Tibial nerve (tissue), 4 donors: ENCODE measurements at regions not wholly inside any gene's neighbourhood (a gene's known extent, or its start where the extent isn't known, plus 50 kb on each side); places are given as distances from the start of the nearest gene placed in this dataset.
"Not testable (repeated sequence)": the region's sequence is repeated elsewhere in the genome, so short reads cannot be mapped to it uniquely, and the experiment has no call there.

ENCODE experiments used
- DNase-seq, 2 donors: peaks; one replicate each; pipeline ENCODE4 v3.0.0-alpha.2; 2019; ENCODE audit warnings: low spot score in 2 of 2
- H3K27ac ChIP-seq, 4 donors: fragments of 200-600 bp; sonication (generic) in 3 of 4; one replicate each; pipeline ENCODE4 v1.5.1; 2017 to 2019; ENCODE audit warnings: mild to moderate bottlenecking in 1 of 4
- H3K27me3 ChIP-seq, 2 donors: fragments of 200-600 bp; sonication (generic) in 1 of 2; one replicate each; pipeline versions ENCODE4 v1.5.1 to v1.6.0; 2017 to 2019
- H3K36me3 ChIP-seq, 3 donors: fragments of 200-600 bp; sonication (generic); one replicate each; pipeline ENCODE4 v1.5.1; 2018 to 2019
- H3K4me1 ChIP-seq, 4 donors: fragments of 200-600 bp; sonication (generic) in 3 of 4; one replicate each; pipeline ENCODE4 v1.5.1; 2017 to 2019
- H3K4me3 ChIP-seq, 4 donors: fragments of 200-600 bp; sonication (generic) in 3 of 4; one replicate each; pipeline ENCODE4 v1.5.1; 2017 to 2019; ENCODE audit warnings: mild to moderate bottlenecking in 1 of 4, moderate library complexity in 1 of 4
- H3K9me3 ChIP-seq, 4 donors: fragments of 200-600 bp; sonication (generic) in 3 of 4; one replicate each; pipeline ENCODE4 v1.5.1; 2017 to 2019
- CTCF ChIP-seq, 5 experiments: fragments of 200-600 bp in 3 of 5; fragments of 450-650 bp in 2 of 5; sonication (generic) in 3 of 5; IDR thresholded peaks; one replicate each; pipeline ENCODE4 v1.5.1; 2016 to 2019; ENCODE audit warnings: antibody characterized with exemption in 5 of 5, mild to moderate bottlenecking in 3 of 5, moderate library complexity in 2 of 5
- EP300 ChIP-seq, 2 donors: sonication (generic); formaldehyde crosslinking; IDR thresholded peaks; one replicate each; pipeline ENCODE4 v1.6.1; 2017; ENCODE audit warnings: antibody characterized with exemption in 2 of 2, mild to moderate bottlenecking in 1 of 2
- POLR2A ChIP-seq, 2 donors: fragments of 450-650 bp; IDR thresholded peaks; one replicate each; pipeline ENCODE4 v1.6.1; 2017; ENCODE audit warnings: antibody characterized with exemption in 2 of 2, mild to moderate bottlenecking in 2 of 2, moderate library complexity in 2 of 2
- WGBS, 2 donors: methylation state at CpG; one replicate each; pipeline ENCODE4 v1.1.5; 2018; 5-methylcytosine and 5-hydroxymethylcytosine counted together

DNA sequence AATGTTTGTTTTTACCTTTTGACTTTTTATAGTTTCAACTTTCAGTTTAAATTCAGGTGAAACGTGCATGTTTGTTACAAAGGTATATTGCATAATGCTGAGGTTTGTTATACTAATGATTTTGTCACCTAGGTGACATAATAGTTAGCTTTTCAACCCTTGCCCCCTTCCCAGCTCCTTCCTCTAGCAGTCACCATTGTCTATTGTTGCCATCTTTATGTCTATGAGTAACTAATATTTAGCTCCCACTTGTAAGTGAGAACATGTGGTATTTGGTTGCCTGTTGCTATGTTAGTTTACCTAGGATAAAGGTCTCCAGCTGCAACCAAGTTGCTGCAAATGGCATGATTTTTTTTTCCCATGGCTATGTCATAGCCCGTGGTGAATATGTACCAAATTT lies 322.3 kb upstream of the SETBP1 start:
- no peaks in the 10 kb centered on the region for H3K27me3 ChIP-seq
- no peak overlapping the region for H3K4me3 ChIP-seq
- no peak for DNase-seq
- no peak overlapping the region for H3K27ac ChIP-seq
- H3K36me3 ChIP-seq = no peaks in the 10 kb centered on the region
- 78 to 80% methylated on average over 2 of the region's 2 CpGs for WGBS, 2 donors
- no peak for TF ChIP-seq POLR2A (IDR thresholded peaks at IDR 0.05)
- TF ChIP-seq CTCF (IDR thresholded peaks at IDR 0.05) = no peak
- TF ChIP-seq EP300 (IDR thresholded peaks at IDR 0.05) = no peak
- no peaks in the 10 kb centered on the region for H3K4me1 ChIP-seq
- peaks cover 0 to 27% (median 0%) of the 10 kb centered on the region in 4 donors for H3K9me3 ChIP-seq

DNA sequence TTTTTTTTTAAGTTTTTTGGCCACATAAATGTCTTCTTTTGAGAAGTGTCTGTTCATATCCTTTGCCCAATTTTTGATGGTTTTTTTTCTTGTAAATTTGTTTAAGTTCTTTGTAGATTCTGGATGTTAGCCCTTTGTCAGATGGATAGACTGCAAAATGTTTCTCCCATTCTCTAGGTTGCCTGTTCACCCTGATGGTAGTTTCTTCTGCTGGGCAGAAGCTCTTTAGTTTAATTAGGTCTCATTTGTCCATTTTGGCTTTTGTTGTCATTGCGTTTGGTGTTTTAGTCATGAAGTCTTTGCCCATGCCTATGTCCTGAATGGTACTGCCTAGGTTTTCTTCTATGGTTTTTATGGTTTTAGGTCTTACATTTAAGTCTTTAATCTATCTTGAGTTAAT lies 320.9 kb upstream of the SETBP1 start:
- DNase-seq, H3K36me3 ChIP-seq, H3K4me1 ChIP-seq, H3K4me3 ChIP-seq, H3K27ac ChIP-seq, H3K27me3 ChIP-seq: not testable (repeated sequence)
- H3K9me3 ChIP-seq = peaks cover 0 to 25% (median 0%) of the 10 kb centered on the region in 4 donors
- WGBS, 2 donors = 91 to 92% methylated on average over 1 of the region's 1 CpG

DNA sequence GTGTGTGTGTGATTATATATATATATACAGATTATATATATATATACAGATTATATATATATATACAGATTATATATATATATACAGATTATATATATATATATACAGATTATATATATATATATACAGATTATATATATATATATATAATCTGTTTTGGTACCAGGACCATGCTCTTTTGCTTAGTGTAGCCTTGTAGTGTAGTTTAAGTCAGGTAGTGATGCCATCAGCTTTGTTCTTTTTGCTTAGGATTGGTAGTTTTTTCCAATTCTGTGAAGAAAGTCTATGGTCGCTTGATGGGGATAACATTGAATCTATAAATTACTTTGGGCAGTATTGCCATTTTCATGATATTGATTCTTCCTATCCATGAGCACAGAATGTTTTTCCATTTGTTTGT lies 318.5 kb upstream of the SETBP1 start:
- not testable (repeated sequence) for DNase-seq, H3K27me3 ChIP-seq, H3K27ac ChIP-seq, H3K9me3 ChIP-seq, H3K36me3 ChIP-seq, H3K4me3 ChIP-seq, H3K4me1 ChIP-seq
- WGBS, 2 donors = 90 to 96% methylated on average over 1 of the region's 1 CpG

DNA sequence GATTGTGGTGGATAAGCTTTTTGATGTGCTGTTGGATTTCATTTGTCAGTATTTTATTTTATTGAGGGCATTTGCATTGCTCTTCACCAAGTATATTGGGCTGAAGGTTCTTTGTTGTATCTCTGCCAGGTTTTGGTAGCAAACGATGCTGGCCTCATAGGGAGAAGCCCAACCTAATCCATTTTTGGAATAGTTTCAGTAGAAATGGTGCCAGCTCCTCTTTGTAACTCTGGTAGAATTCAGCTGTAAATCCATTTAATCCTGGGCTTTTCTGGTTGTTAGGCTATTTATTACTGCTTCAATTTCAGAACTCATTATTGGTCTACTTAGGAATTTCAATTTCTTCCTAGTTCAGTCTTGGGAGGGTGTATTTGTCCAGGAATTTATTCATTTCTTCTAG lies 309.8 kb upstream of the SETBP1 start:
- WGBS, 2 donors = 52 to 71% methylated on average over 1 of the region's 1 CpG
- no peak overlapping the region for H3K4me3 ChIP-seq

DNA sequence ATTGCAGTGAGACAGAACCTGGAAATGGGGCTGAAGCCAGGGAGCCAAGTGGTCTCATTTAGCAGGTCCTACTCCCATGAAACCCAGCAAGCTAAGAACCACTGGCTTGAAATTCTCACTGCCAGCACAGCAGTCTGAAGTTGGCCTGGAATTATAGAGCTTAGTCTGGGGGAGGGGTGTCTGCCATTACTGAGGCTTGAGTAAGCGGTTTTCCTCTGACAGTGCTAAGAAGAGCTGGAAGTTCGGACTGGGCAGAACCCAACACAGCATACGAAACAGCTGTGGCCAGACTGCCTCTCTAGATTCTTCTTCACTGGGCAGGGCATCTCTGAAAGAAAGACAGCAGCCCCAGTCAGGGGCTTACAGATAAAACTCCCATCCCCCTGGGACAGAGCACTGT lies 305.7 kb upstream of the SETBP1 start:
- Histone ChIP-seq H3K4me1 (no peaks in the 10 kb centered on the region), H3K27ac (no peak overlapping the region), H3K36me3 (no peaks in the 10 kb centered on the region), H3K27me3 (no peaks in the 10 kb centered on the region), H3K4me3 (no peak overlapping the region), H3K9me3 (peaks cover 0 to 39% (median 3%) of the 10 kb centered on the region in 4 donors)
- TF ChIP-seq CTCF (IDR thresholded peaks at IDR 0.05) = no peak
- no peak for TF ChIP-seq EP300 (IDR thresholded peaks at IDR 0.05)
- TF ChIP-seq POLR2A (IDR thresholded peaks at IDR 0.05) = no peak
- DNase-seq = no peak
- 88% methylated on average over 3 of the region's 3 CpGs for WGBS, 2 donors

More for the DNA sequence above, 309.8 kb upstream of the SETBP1 start:
- Histone ChIP-seq H3K4me1 (no peaks in the 10 kb centered on the region), H3K27me3 (no peaks in the 10 kb centered on the region), H3K36me3 (no peaks in the 10 kb centered on the region), H3K27ac (no peak overlapping the region), H3K9me3 (peaks cover 0 to 55% (median 6%) of the 10 kb centered on the region in 4 donors)
- TF ChIP-seq POLR2A (IDR thresholded peaks at IDR 0.05) (no peak), EP300 (IDR thresholded peaks at IDR 0.05) (no peak), CTCF (IDR thresholded peaks at IDR 0.05) (no peak)
- DNase-seq = no peak

DNA sequence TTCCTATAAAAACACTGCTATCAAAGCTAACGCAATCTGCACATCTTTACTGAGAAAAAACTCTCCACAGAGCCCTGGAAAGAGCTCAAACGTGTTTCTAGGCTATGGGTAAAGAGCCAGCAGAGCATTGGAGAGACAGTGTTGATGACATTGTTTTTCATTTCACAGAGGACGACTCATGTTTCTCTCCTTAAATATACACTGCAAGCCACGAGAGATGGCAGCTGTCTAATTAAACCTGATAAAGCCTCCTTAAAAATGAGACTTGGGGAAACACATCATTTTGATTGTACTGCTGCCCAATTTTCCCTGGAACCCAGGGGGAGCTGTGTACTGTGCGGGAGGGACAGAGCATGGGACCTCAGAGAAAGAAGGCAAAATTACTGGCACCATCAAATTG lies 294.3 kb upstream of the SETBP1 start:
- Histone ChIP-seq H3K9me3 (no peaks in the 10 kb centered on the region), H3K4me3 (no peak overlapping the region), H3K4me1 (peaks cover 0 to 5% (median 0%) of the 10 kb centered on the region in 4 donors), H3K27ac (no peak overlapping the region), H3K36me3 (no peaks in the 10 kb centered on the region), H3K27me3 (no peaks in the 10 kb centered on the region)
- TF ChIP-seq POLR2A (IDR thresholded peaks at IDR 0.05) (no peak), EP300 (IDR thresholded peaks at IDR 0.05) (no peak)
- DNase-seq = no peak
- WGBS, 2 donors = 59 to 63% methylated on average over 5 of the region's 5 CpGs

DNA sequence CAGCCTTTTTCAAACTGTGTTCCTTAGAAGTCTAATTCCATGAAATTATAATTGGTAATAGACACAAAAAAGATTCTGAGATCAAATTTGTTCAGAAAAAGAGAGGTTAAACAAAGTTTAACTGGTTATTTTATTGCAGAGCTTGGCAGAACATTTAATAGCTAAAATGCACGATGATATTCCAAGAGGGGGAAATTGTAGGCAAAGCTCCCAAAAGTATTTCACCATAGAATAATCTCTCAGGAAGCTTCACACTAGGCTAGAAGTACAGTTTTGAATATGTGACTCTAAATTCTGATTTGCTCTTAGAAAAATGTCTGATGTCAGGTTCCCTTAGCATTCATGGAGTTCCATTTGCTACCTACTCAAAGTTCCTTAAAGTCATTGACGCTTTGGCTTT lies 292.4 kb upstream of the SETBP1 start:
- 63 to 69% methylated on average over 2 of the region's 2 CpGs for WGBS, 2 donors
- Histone ChIP-seq H3K27me3 (no peaks in the 10 kb centered on the region), H3K9me3 (no peaks in the 10 kb centered on the region), H3K4me1 (peaks cover 0 to 5% (median 0%) of the 10 kb centered on the region in 4 donors), H3K4me3 (no peak overlapping the region), H3K36me3 (no peaks in the 10 kb centered on the region), H3K27ac (no peak overlapping the region)
- TF ChIP-seq CTCF (IDR thresholded peaks at IDR 0.05) (no peak), POLR2A (IDR thresholded peaks at IDR 0.05) (no peak), EP300 (IDR thresholded peaks at IDR 0.05) (no peak)
- DNase-seq = no peak
